Effector memory CD4-positive, alpha-beta T cell (primary cell): ENCODE measurements at regions not wholly inside any gene's neighbourhood (a gene's known extent, or its start where the extent isn't known, plus 50 kb on each side); places are given as distances from the start of the nearest gene placed in this dataset.

Source experiments
- DNase-seq, 3 donors: peaks; one replicate each; pipeline ENCODE4 v3.0.0-alpha.2; 2020
- H3K27ac ChIP-seq: 2 replicates; pipeline ENCODE4 v1.7.0; 2013; ENCODE audit warnings: mild to moderate bottlenecking, low read length, moderate library complexity; ENCODE audit not compliant: insufficient read depth, poor library complexity, severe bottlenecking
- H3K27me3 ChIP-seq: replicated peaks from 2 replicates; pipeline ENCODE4 v1.7.0; 2013; ENCODE audit warnings: mild to moderate bottlenecking, low read length; ENCODE audit not compliant: insufficient read depth, control insufficient read depth, poor library complexity, severe bottlenecking
- H3K36me3 ChIP-seq: 2 replicates; pipeline ENCODE4 v1.7.0; 2013; ENCODE audit warnings: mild to moderate bottlenecking, low read length, moderate library complexity; ENCODE audit not compliant: control insufficient read depth, insufficient read depth
- H3K4me1 ChIP-seq: 2 replicates; pipeline ENCODE4 v1.7.0; 2013; ENCODE audit warnings: low read length, mild to moderate bottlenecking; ENCODE audit not compliant: control insufficient read depth, insufficient read depth, poor library complexity, severe bottlenecking
- H3K4me3 ChIP-seq: 2 replicates; pipeline ENCODE4 v1.7.0; 2013; ENCODE audit warnings: low read length, low read depth, mild to moderate bottlenecking; ENCODE audit not compliant: insufficient read depth, poor library complexity, severe bottlenecking
- H3K9me3 ChIP-seq: 2 replicates; pipeline ENCODE4 v1.7.0; 2013; ENCODE audit warnings: mild to moderate bottlenecking, low read length, moderate library complexity; ENCODE audit not compliant: control insufficient read depth

GRCh38 chr10:10772411-10772810 is 245.3 kb upstream of the CELF2 start:
- Histone ChIP-seq H3K27ac (no peak overlapping the region), H3K36me3 (no peaks in the 10 kb centered on the region), H3K4me3 (no peak overlapping the region), H3K4me1 (no peaks in the 10 kb centered on the region), H3K27me3 (no peaks in the 10 kb centered on the region), H3K9me3 (no peaks in the 10 kb centered on the region)
- DNase-seq: no peak

- DNase-seq: no peak
- Histone ChIP-seq H3K36me3 (no peaks in the 10 kb centered on the region), H3K9me3 (no peaks in the 10 kb centered on the region), H3K4me1 (no peaks in the 10 kb centered on the region), H3K27ac (no peak overlapping the region), H3K27me3 (no peaks in the 10 kb centered on the region), H3K4me3 (no peak overlapping the region)
These were observed 244.7 kb upstream of the CELF2 start for GRCh38 chr10:10772874-10773508.

GRCh38 chr10:10774416-10774815 is 243.3 kb upstream of the CELF2 start:
- no peaks in the 10 kb centered on the region for H3K9me3 ChIP-seq
- no peak overlapping the region for H3K27ac ChIP-seq
- H3K4me1 ChIP-seq: no peaks in the 10 kb centered on the region
- no peak overlapping the region for H3K4me3 ChIP-seq
- H3K27me3 ChIP-seq: no peaks in the 10 kb centered on the region
- H3K36me3 ChIP-seq: no peaks in the 10 kb centered on the region
- no peak for DNase-seq

GRCh38 chr10:10776363-10776762 is 241.3 kb upstream of the CELF2 start:
- H3K9me3 ChIP-seq: no peaks in the 10 kb centered on the region
- H3K4me3 ChIP-seq: no peak overlapping the region
- no peak overlapping the region for H3K27ac ChIP-seq

GRCh38 chr10:10777279-10777678 is 240.4 kb upstream of the CELF2 start:
- H3K27ac ChIP-seq: no peak overlapping the region
- DNase-seq: no peak
- H3K9me3 ChIP-seq: no peaks in the 10 kb centered on the region
- H3K4me1 ChIP-seq: no peaks in the 10 kb centered on the region
- peaks cover 4% of the 10 kb centered on the region for H3K27me3 ChIP-seq
- no peaks in the 10 kb centered on the region for H3K36me3 ChIP-seq
- no peak overlapping the region for H3K4me3 ChIP-seq

More at GRCh38 chr10:10776363-10776762, 241.3 kb upstream of the CELF2 start:
- no peaks in the 10 kb centered on the region for H3K36me3 ChIP-seq
- no peaks in the 10 kb centered on the region for H3K4me1 ChIP-seq
- DNase-seq: no peak
- peaks cover 1% of the 10 kb centered on the region for H3K27me3 ChIP-seq

- no peak overlapping the region for H3K27ac ChIP-seq
- H3K4me3 ChIP-seq: no peak overlapping the region
- H3K4me1 ChIP-seq: no peaks in the 10 kb centered on the region
- no peaks in the 10 kb centered on the region for H3K36me3 ChIP-seq
- H3K27me3 ChIP-seq: peaks cover 4% of the 10 kb centered on the region
- no peaks in the 10 kb centered on the region for H3K9me3 ChIP-seq
- no peak for DNase-seq
These were observed 239.9 kb upstream of the CELF2 start for GRCh38 chr10:10777723-10778122.

- Histone ChIP-seq H3K27me3 (peaks cover 4% of the 10 kb centered on the region), H3K36me3 (no peaks in the 10 kb centered on the region), H3K4me1 (no peaks in the 10 kb centered on the region), H3K4me3 (no peak overlapping the region), H3K27ac (no peak overlapping the region), H3K9me3 (no peaks in the 10 kb centered on the region)
- no peak for DNase-seq
These were observed 238.7 kb upstream of the CELF2 start for GRCh38 chr10:10778959-10779358.

GRCh38 chr10:10779511-10779910 is 238.2 kb upstream of the CELF2 start:
- H3K27ac ChIP-seq: no peak overlapping the region
- no peaks in the 10 kb centered on the region for H3K4me1 ChIP-seq
- H3K4me3 ChIP-seq: no peak overlapping the region
- H3K36me3 ChIP-seq: no peaks in the 10 kb centered on the region
- peaks cover 4% of the 10 kb centered on the region for H3K27me3 ChIP-seq
- no peaks in the 10 kb centered on the region for H3K9me3 ChIP-seq
- DNase-seq: no peak

- H3K4me3 ChIP-seq: no peak overlapping the region
- peaks cover 4% of the 10 kb centered on the region for H3K27me3 ChIP-seq
- no peaks in the 10 kb centered on the region for H3K36me3 ChIP-seq
- H3K27ac ChIP-seq: no peak overlapping the region
- H3K9me3 ChIP-seq: no peaks in the 10 kb centered on the region
- DNase-seq: no peak
- no peaks in the 10 kb centered on the region for H3K4me1 ChIP-seq
These were observed 236.9 kb upstream of the CELF2 start for GRCh38 chr10:10780746-10781145.

- Histone ChIP-seq H3K27me3 (peaks cover 4% of the 10 kb centered on the region), H3K4me3 (no peak overlapping the region), H3K36me3 (no peaks in the 10 kb centered on the region), H3K27ac (no peak overlapping the region), H3K9me3 (no peaks in the 10 kb centered on the region), H3K4me1 (no peaks in the 10 kb centered on the region)
- no peak for DNase-seq
These were observed 235.1 kb upstream of the CELF2 start for GRCh38 chr10:10782603-10783002.
